WERI-Rb-1 (cell line): ENCODE measurements at regions not wholly inside any gene's neighbourhood (a gene's known extent, or its start where the extent isn't known, plus 50 kb on each side); places are given as distances from the start of the nearest gene placed in this dataset.

ENCODE experiments used
- DNase-seq: peaks from one replicate; pipeline ENCODE4 v3.0.0-alpha.2; 2020
- H3K27ac ChIP-seq: fragments of 250-450 bp; sonication (Bioruptor Pico); 2 replicates; pipeline ENCODE4 v1.5.1; 2020; ENCODE audit warnings: mild to moderate bottlenecking, moderate library complexity
- H3K27me3 ChIP-seq: fragments of 250-450 bp; sonication (Bioruptor Pico); 2 replicates; pipeline ENCODE4 v1.5.1; 2021; ENCODE audit warnings: mild to moderate bottlenecking, low read depth, moderate library complexity; ENCODE audit not compliant: insufficient read depth, severe bottlenecking
- H3K36me3 ChIP-seq: fragments of 250-450 bp; sonication (Bioruptor Pico); 2 replicates; pipeline ENCODE4 v1.5.1; 2020; ENCODE audit warnings: mild to moderate bottlenecking, moderate library complexity
- H3K4me3 ChIP-seq: 2 replicates; pipeline ENCODE4 v1.5.1; 2011; ENCODE audit warnings: low read depth, mild to moderate bottlenecking, control low read depth, low read length
- H3K9me3 ChIP-seq: fragments of 250-450 bp; sonication (Bioruptor Pico); 2 replicates; pipeline ENCODE4 v1.5.1; 2021; ENCODE audit warnings: mild to moderate bottlenecking, moderate library complexity; ENCODE audit not compliant: severe bottlenecking
- TF ChIP-seq, protein P1 (sequence below): IDR thresholded peaks from 2 replicates; pipeline ENCODE4 v1.5.1; 2011; ENCODE audit warnings: low read depth, mild to moderate bottlenecking, control low read depth, inconsistent platforms, low read length

GRCh38 chr9:10818206-10818605, 205.4 kb upstream of the PTPRD start:
- no peak for DNase-seq
- TF ChIP-seq, protein P1, sequence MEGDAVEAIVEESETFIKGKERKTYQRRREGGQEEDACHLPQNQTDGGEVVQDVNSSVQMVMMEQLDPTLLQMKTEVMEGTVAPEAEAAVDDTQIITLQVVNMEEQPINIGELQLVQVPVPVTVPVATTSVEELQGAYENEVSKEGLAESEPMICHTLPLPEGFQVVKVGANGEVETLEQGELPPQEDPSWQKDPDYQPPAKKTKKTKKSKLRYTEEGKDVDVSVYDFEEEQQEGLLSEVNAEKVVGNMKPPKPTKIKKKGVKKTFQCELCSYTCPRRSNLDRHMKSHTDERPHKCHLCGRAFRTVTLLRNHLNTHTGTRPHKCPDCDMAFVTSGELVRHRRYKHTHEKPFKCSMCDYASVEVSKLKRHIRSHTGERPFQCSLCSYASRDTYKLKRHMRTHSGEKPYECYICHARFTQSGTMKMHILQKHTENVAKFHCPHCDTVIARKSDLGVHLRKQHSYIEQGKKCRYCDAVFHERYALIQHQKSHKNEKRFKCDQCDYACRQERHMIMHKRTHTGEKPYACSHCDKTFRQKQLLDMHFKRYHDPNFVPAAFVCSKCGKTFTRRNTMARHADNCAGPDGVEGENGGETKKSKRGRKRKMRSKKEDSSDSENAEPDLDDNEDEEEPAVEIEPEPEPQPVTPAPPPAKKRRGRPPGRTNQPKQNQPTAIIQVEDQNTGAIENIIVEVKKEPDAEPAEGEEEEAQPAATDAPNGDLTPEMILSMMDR, result no peak
- no peaks in the 10 kb centered on the region for H3K27me3 ChIP-seq
- no peak overlapping the region for H3K4me3 ChIP-seq
- H3K9me3 ChIP-seq, result no peaks in the 10 kb centered on the region
- H3K27ac ChIP-seq, result no peak overlapping the region
- no peaks in the 10 kb centered on the region for H3K36me3 ChIP-seq

- TF ChIP-seq, protein P1, result no peak
Measured at GRCh38 chr9:10835791-10836463, 223.1 kb upstream of the PTPRD start.

GRCh38 chr9:10843151-10843550, 230.3 kb upstream of the PTPRD start:
- H3K4me3 ChIP-seq, result no peak overlapping the region
- no peaks in the 10 kb centered on the region for H3K36me3 ChIP-seq
- peak overlapping the region; percentile 21; the same call in 1 of the 2 replicates for H3K27ac ChIP-seq
- TF ChIP-seq, protein P1, result no peak
- DNase-seq, result peak; percentile 60
- H3K27me3 ChIP-seq, result no peaks in the 10 kb centered on the region
- H3K9me3 ChIP-seq, result no peaks in the 10 kb centered on the region

More at GRCh38 chr9:10835791-10836463, 223.1 kb upstream of the PTPRD start:
- H3K27me3 ChIP-seq, result no peaks in the 10 kb centered on the region
- H3K36me3 ChIP-seq, result no peaks in the 10 kb centered on the region
- no peak for DNase-seq
- H3K27ac ChIP-seq, result no peak overlapping the region
- no peak overlapping the region for H3K4me3 ChIP-seq
- no peaks in the 10 kb centered on the region for H3K9me3 ChIP-seq

DNA sequence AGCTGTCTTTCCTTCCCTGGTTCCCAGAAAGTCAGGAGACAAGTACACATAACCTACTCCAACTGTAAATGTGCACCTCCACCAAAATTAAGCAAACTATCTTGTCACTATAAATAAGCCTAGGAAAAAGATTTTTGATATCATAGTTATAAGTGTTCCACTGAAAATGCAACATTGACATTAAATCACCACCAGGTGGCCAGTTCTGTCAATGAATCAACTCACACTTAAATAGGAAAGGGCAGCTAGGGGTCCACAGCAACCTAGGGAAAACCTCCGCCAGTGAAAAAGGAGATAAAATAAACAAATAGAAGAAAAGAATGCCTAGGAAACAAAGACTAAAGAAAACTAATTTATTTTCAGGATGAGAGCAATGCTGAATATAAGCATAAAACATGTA, 243.0 kb upstream of the PTPRD start:
- no peak for DNase-seq
- TF ChIP-seq, protein P1, result no peak; the same call in 1 of the 2 replicates
- H3K36me3 ChIP-seq, result no peaks in the 10 kb centered on the region

GRCh38 chr9:10858817-10859216, 246.0 kb upstream of the PTPRD start:
- no peak overlapping the region for H3K27ac ChIP-seq

More for the DNA sequence above, 243.0 kb upstream of the PTPRD start:
- Histone ChIP-seq H3K4me3 (no peak overlapping the region), H3K9me3 (no peaks in the 10 kb centered on the region), H3K27ac (no peak overlapping the region), H3K27me3 (no peaks in the 10 kb centered on the region)

More at GRCh38 chr9:10858817-10859216, 246.0 kb upstream of the PTPRD start:
- TF ChIP-seq, protein P1, result no peak
- Histone ChIP-seq H3K4me3 (no peak overlapping the region), H3K9me3 (no peaks in the 10 kb centered on the region), H3K36me3 (no peaks in the 10 kb centered on the region), H3K27me3 (no peaks in the 10 kb centered on the region)
- DNase-seq, result no peak
